Dendritic cell treated with granulocyte-macrophage colony-stimulating factor and Interleukin-4, amounts not matched to agents 40 ng/mL and 50 ng/mL, for 4 days (primary cell): ENCODE measurements at regions not wholly inside any gene's neighbourhood (a gene's known extent, or its start where the extent isn't known, plus 50 kb on each side); places are given as distances from the start of the nearest gene placed in this dataset.
A peak's percentile ranks its signal among the peaks of the same experiment; 100 is the strongest.
"Not testable (repeated sequence)": the region's sequence is repeated elsewhere in the genome, so short reads cannot be mapped to it uniquely, and the experiment has no call there.

Experiments used
- H3K27ac Mint-ChIP-seq: one replicate; pipeline ENCODE4 v1.8.0; 2022; ENCODE audit warnings: mild to moderate bottlenecking, mixed read lengths
- H3K27me3 Mint-ChIP-seq: one replicate; pipeline ENCODE4 v1.8.0; 2022; ENCODE audit warnings: mild to moderate bottlenecking, mixed read lengths
- H3K36me3 Mint-ChIP-seq: one replicate; pipeline ENCODE4 v1.8.0; 2022; ENCODE audit warnings: low read depth, mixed read lengths
- H3K4me1 Mint-ChIP-seq: one replicate; pipeline ENCODE4 v1.8.0; 2022; ENCODE audit warnings: low read depth, mixed read lengths
- H3K4me3 Mint-ChIP-seq: one replicate; pipeline ENCODE4 v1.8.0; 2022; ENCODE audit warnings: mild to moderate bottlenecking, moderate library complexity, mixed read lengths
- H3K9me3 Mint-ChIP-seq: one replicate; pipeline ENCODE4 v1.8.0; 2022; ENCODE audit warnings: mixed read lengths
- intact Hi-C: fragments of 100-400 bp; cut with micrococcal nuclease; formaldehyde crosslinking; loops from one replicate; pipeline ENCODE4 v1.15.0; 2022

DNA sequence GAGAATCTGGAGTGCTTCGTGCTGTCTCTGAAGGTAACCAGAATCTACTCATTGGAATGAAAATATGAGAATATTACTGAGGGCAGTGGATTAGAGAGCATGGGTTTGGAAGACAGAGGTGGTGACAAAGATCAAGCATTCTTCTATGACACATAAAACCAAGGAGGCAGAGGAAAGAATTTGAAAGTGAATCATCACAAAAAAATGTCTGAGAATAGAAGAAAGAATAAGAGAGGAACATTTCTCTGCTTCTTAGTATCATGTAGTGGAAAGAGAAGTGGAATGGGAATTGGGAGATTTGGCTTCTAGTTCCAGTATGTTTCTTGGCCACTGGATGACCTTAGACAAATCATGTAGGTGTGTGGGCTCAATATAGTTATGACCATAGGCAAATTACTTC lies 474.0 kb downstream of the TFAP2B start:
- no peaks in the 10 kb centered on the region for H3K36me3 Mint-ChIP-seq
- H3K9me3 Mint-ChIP-seq, result peaks cover 6% of the 10 kb centered on the region
- H3K4me3 Mint-ChIP-seq, result no peak overlapping the region
- H3K4me1 Mint-ChIP-seq, result no peaks in the 10 kb centered on the region
- intact Hi-C loops, result no loop called here
- H3K27me3 Mint-ChIP-seq, result no peaks in the 10 kb centered on the region
- no peak overlapping the region for H3K27ac Mint-ChIP-seq

DNA sequence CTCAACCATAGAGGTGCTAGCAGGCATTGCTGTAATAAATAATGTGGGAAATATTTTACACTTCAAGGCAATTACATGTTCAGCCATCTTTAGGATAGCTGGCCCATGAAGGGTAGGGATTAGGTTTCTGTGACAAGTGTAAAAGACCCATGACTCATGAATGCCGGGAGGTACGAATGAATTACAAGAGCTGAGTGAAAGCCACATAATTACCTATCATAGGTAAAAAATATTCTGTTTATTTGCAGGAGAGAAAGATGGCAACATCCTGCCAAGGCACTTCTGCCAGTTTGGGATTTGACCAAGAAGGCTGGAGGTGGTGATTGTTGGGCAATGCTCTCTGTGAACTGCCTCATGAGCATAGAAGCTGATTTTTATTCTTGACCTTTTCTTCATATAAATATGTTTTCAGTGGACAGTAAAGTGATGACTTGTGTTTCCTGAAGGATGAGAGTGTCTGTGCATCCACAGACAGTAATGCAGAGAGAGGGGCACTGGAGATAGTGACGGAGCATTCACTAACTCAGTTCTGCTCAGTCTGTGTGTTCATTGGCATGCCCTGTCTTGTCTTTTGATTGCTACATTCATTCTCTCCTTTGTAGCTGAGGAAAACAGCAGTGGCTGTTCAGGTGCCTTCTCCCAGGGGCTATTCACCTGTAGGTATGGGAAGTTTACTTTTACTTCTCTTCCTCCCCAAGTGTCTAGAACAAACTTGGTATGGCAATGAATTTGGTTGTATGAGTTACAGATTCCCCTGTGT lies 481.1 kb downstream of the TFAP2B start:
- no peak overlapping the region for H3K27ac Mint-ChIP-seq
- no peaks in the 10 kb centered on the region for H3K36me3 Mint-ChIP-seq
- H3K4me1 Mint-ChIP-seq, result peaks cover 30% of the 10 kb centered on the region
- H3K4me3 Mint-ChIP-seq, result no peak overlapping the region
- intact Hi-C loops, result no loop called here
- peaks cover 12% of the 10 kb centered on the region for H3K9me3 Mint-ChIP-seq
- no peaks in the 10 kb centered on the region for H3K27me3 Mint-ChIP-seq

DNA sequence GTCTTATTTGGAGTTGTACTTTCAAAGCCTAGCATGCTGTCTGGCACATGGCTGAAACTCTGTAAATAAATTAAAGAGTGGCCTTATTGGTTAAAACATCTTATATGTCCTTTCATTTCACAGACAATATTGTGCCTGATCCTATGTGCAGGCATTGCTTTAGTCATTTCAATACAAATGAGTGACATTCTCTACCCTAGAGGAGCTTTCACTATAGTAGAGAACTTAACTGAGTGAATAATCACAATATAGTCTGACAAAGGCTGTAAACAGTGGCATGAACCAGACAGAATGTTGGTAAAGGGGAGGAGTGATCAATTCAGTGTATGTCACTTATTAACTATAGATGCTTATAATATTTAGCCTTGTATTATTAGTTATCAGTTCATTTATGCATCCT lies 481.8 kb downstream of the TFAP2B start:
- H3K4me3 Mint-ChIP-seq, result no peak overlapping the region
- no peak overlapping the region for H3K27ac Mint-ChIP-seq
- H3K27me3 Mint-ChIP-seq, result no peaks in the 10 kb centered on the region
- peaks cover 12% of the 10 kb centered on the region for H3K9me3 Mint-ChIP-seq
- intact Hi-C loops, result no loop called here
- peaks cover 30% of the 10 kb centered on the region for H3K4me1 Mint-ChIP-seq
- no peaks in the 10 kb centered on the region for H3K36me3 Mint-ChIP-seq

DNA sequence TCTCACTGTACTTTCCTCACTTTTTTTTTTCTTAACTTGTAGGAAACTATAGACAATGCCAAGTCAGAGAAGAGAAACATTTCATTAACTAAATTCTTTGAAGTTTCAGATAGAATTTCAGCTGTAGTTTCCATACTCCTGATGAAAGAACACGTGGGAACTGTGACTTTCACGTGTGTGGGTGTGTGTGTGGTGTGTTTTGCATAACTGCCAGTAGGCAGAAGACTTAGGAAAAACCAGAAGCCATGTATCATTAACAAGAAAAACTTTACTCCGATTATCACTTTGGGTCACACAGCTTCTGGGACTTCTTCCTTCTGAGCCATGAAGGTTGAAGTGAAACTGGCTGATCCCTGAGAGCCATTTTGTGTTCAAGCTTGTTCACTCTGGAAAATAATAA lies 483.3 kb downstream of the TFAP2B start:
- H3K4me1 Mint-ChIP-seq, result peaks cover 30% of the 10 kb centered on the region
- intact Hi-C loops, result no loop called here
- no peaks in the 10 kb centered on the region for H3K27me3 Mint-ChIP-seq
- no peaks in the 10 kb centered on the region for H3K36me3 Mint-ChIP-seq
- peaks cover 12% of the 10 kb centered on the region for H3K9me3 Mint-ChIP-seq
- no peak overlapping the region for H3K27ac Mint-ChIP-seq
- no peak overlapping the region for H3K4me3 Mint-ChIP-seq

DNA sequence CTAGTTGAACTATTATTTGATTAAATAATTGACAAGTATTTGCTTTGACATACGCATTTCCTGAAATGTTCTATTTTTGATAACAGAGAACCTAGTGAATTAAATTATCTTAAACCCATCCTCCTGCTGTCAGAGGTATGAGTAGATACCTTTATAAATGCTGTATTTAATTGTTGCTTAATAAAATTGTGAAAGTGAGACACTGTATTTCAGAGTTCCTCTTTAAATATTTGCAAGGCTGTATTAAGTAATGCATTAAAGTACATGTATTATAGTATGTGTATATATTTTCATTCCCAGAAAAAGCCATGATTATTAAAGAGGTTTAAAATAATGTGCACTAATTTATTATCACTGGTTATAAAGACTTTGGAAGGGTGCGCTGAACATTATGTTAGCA lies 483.8 kb downstream of the TFAP2B start:
- no peak overlapping the region for H3K27ac Mint-ChIP-seq

DNA sequence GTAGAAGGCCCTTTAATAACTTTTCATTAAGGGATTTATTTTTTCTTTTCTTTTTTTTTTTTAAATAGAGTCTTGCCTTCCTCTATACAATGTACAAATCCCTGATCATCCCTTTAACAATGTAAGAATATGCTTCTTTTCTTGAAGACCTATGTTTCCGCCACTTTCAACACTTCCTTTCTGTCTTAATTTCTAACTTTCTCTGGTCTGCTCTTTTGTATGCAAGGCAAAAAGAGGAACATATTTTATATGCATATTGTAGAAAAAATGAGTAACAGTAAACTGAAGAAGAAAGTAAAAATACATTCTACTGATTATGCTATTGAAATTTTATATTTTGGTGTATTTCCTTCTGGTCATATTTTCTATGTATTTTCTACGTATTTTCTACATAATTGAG lies 484.7 kb downstream of the TFAP2B start:
- Mint-ChIP-seq H3K27me3 (no peaks in the 10 kb centered on the region), H3K9me3 (peaks cover under 1% of the 10 kb centered on the region), H3K4me1 (peaks cover 30% of the 10 kb centered on the region), H3K27ac (peak overlapping the region; percentile 24), H3K36me3 (no peaks in the 10 kb centered on the region), H3K4me3 (no peak overlapping the region)
- intact Hi-C loops, result no loop called here

More for the DNA sequence above, 483.8 kb downstream of the TFAP2B start:
- peaks cover 9% of the 10 kb centered on the region for H3K9me3 Mint-ChIP-seq
- intact Hi-C loops, result no loop called here
- H3K27me3 Mint-ChIP-seq, result no peaks in the 10 kb centered on the region
- no peaks in the 10 kb centered on the region for H3K36me3 Mint-ChIP-seq
- no peak overlapping the region for H3K4me3 Mint-ChIP-seq
- H3K4me1 Mint-ChIP-seq, result peaks cover 30% of the 10 kb centered on the region

DNA sequence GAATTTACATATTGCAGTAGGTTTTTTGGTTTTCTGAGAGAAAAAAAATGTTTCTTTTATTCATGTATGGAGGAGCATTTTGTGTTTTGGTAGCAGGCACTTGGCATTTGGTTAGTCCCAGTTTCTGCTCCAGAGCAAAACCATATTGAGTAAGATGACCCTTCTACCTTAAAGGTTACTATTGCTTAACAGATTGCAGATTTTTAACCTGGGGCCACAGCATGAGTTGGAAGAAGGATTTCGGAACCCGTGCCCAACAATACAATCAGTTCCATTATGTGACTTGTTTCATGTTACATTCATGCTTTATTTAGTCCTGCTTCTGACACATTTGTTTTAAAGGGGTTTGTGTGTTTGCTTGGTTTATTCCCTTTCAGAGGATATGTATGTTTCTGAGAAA lies 496.3 kb downstream of the TFAP2B start:
- H3K4me1 Mint-ChIP-seq, result no peaks in the 10 kb centered on the region
- no peaks in the 10 kb centered on the region for H3K36me3 Mint-ChIP-seq
- no peak overlapping the region for H3K4me3 Mint-ChIP-seq
- no peak overlapping the region for H3K27ac Mint-ChIP-seq
- no peaks in the 10 kb centered on the region for H3K27me3 Mint-ChIP-seq
- intact Hi-C loops, result no loop called here
- H3K9me3 Mint-ChIP-seq, result no peaks in the 10 kb centered on the region

DNA sequence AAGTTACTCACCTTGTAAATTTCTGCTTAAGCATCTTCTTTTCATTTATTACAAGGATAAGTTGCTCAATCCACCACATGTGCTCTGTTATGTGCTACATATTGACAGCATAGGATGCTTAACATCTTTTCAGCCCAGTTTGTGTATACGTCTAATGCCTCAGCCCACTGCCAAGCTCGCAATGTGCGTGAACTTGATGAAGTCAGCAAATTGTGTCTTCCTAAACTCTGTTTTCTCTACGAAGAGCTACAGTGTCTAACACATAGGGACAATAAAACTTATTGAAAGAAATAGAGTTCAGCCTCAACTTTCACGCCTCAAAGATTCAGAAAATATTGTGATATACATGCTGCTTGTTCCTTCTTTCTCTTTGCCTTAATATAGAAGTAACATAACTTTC lies 500.0 kb downstream of the TFAP2B start:
- no peak overlapping the region for H3K27ac Mint-ChIP-seq
- H3K9me3 Mint-ChIP-seq, result peaks cover 12% of the 10 kb centered on the region
- H3K4me1 Mint-ChIP-seq, result no peaks in the 10 kb centered on the region
- H3K36me3 Mint-ChIP-seq, result no peaks in the 10 kb centered on the region
- intact Hi-C loops, result no loop called here
- H3K4me3 Mint-ChIP-seq, result no peak overlapping the region
- no peaks in the 10 kb centered on the region for H3K27me3 Mint-ChIP-seq

DNA sequence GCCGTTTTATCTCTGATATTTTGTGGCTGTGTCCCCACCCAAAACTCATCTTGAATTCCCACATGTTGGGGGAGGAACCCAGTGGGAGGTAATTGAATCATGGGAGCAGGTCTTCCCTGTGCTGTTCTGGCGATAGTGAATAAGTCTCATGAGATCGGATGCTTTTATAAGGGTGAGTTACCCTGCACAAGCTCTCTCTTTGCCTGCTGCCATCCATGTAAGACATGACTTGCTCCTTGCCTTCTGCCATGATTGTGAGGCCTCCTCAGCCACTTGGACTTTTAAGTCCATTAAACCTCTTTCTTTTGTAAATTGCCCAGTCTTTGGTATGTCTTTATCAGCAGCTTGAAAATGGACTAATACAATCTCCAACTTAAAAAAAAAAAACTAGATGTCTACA lies 502.8 kb downstream of the TFAP2B start:
- H3K27me3 Mint-ChIP-seq, intact Hi-C loops, H3K36me3 Mint-ChIP-seq, H3K27ac Mint-ChIP-seq, H3K4me3 Mint-ChIP-seq, H3K4me1 Mint-ChIP-seq: not testable (repeated sequence)
- H3K9me3 Mint-ChIP-seq, result peaks cover 12% of the 10 kb centered on the region

DNA sequence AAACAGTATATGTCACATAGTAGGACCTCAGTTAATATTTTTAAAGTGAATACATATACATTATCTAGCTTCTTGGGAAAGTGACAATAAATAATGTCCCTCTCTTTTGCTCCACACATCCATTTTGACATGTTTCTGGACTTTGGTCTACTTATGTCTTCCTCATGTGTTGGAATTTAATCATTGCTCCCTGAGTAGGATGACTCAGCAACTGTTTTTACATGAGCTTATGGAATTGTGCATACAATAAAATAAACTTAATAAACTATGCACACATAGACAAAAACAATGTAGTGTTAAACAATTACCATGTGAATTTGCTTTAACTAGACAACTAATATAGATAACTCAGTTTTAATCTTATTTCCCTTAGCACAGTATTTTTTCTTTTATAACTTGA lies 503.8 kb downstream of the TFAP2B start:
- no peaks in the 10 kb centered on the region for H3K27me3 Mint-ChIP-seq
- intact Hi-C loops, result no loop called here
- H3K4me1 Mint-ChIP-seq, result no peaks in the 10 kb centered on the region
- peaks cover 12% of the 10 kb centered on the region for H3K9me3 Mint-ChIP-seq
- H3K4me3 Mint-ChIP-seq, result no peak overlapping the region
- H3K36me3 Mint-ChIP-seq, result no peaks in the 10 kb centered on the region
- H3K27ac Mint-ChIP-seq, result no peak overlapping the region

DNA sequence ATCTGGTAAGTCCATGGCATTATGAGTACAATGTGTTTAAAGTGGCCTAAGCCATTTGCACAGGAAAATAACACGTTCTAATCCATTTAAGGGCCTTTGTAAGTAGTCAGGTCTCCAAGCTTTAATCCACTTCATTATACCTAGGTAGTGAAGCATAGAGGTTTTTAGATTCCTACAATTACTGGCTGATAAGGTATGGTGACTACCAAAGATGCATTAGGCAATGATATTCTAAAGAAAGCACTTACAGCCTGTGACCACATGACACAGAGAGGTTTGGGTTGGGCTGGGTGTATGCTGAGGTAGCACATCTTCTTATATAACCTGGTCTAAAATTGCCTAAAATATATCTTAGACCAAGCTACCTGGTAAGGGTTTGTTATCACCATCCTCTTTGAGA lies 504.4 kb downstream of the TFAP2B start:
- no peak overlapping the region for H3K27ac Mint-ChIP-seq
- no peaks in the 10 kb centered on the region for H3K36me3 Mint-ChIP-seq
- intact Hi-C loops, result no loop called here
- H3K27me3 Mint-ChIP-seq, result no peaks in the 10 kb centered on the region
- peaks cover 12% of the 10 kb centered on the region for H3K9me3 Mint-ChIP-seq
- no peaks in the 10 kb centered on the region for H3K4me1 Mint-ChIP-seq
- H3K4me3 Mint-ChIP-seq, result no peak overlapping the region

DNA sequence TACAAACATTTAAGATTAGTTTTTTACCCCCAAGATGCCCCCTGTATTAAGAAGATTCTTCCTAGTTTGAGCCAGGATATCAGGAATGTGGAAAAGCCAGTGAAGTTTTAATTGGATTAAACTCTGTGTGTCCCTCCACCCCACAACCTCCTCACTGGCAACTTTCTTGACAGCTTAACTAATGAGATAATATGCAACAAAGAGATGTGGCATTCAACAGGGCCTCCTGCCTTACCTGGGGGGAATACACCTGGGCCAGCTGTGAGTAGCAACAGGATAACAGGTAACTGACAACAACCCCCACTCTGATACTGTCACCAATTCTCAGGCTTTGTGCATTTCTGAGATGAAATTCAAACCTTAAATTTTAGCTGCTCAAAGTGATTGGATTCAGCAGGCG lies 512.3 kb downstream of the TFAP2B start:
- Mint-ChIP-seq H3K4me3 (no peak overlapping the region), H3K4me1 (no peaks in the 10 kb centered on the region), H3K36me3 (no peaks in the 10 kb centered on the region), H3K27me3 (no peaks in the 10 kb centered on the region), H3K27ac (no peak overlapping the region), H3K9me3 (no peaks in the 10 kb centered on the region)
- intact Hi-C loops, result no loop called here

DNA sequence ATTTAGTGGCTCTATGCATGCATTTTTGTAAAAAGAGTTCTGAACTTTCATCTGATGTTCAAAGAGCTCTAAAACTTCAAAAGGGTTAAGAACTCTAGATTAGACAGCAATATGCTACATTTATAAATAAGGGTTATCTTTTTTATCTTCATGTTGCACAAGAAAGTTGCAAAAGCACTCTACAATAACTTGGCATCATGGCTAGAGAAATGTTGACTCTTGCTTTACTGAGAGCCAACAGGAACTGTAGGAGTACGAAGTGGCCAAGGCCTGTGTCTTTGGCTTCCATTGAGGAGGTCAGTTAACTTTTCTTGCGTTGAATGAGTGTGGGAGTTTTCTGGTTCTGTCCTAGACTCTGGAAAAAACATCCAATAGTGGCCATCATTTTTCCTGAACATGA lies 516.9 kb downstream of the TFAP2B start:
- intact Hi-C loops, result no loop called here
- Mint-ChIP-seq H3K4me3 (no peak overlapping the region), H3K36me3 (no peaks in the 10 kb centered on the region), H3K27ac (no peak overlapping the region), H3K27me3 (no peaks in the 10 kb centered on the region), H3K9me3 (no peaks in the 10 kb centered on the region), H3K4me1 (no peaks in the 10 kb centered on the region)

DNA sequence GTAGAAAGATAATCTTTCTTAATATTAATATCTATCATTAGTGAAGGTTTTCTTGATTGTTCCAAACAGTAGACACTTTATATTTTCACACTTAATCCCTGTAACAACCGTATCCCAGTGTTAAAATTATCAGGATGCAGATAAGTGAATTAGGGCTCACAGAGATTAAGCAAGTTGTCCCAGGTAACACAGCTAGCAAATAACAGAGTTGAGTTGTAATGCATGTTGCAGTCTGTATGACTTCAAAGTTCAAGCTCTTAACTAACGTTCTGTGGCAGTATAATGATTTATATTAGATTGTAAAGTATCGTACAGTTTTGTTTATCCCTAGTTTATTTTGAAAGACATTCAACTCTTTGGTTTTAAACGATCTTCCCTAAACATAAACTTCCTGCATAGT lies 517.5 kb downstream of the TFAP2B start:
- H3K27me3 Mint-ChIP-seq, result no peaks in the 10 kb centered on the region

DNA sequence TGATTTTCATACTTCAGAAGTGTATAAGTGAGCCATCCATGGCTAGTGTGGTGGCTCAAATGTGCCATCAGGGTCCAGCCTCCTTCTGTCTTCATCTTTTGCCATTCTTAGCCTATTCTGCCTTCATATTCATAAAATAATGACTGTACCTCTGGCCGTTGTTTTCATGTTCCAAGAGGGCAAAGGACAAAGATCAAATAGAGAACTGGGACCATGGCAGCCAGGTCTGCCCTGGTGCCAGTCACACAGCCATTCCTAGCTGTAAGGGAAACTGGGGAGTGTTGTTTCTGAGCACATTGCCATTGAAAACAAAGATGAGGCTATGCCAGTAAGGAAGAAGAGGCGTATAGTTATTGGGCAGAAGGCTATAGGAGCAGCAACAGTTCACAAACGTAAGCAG lies 518.6 kb downstream of the TFAP2B start:
- no peak overlapping the region for H3K27ac Mint-ChIP-seq
- H3K4me1 Mint-ChIP-seq, result no peaks in the 10 kb centered on the region
- H3K4me3 Mint-ChIP-seq, result no peak overlapping the region
- H3K9me3 Mint-ChIP-seq, result no peaks in the 10 kb centered on the region
- no peaks in the 10 kb centered on the region for H3K27me3 Mint-ChIP-seq
- no peaks in the 10 kb centered on the region for H3K36me3 Mint-ChIP-seq
- intact Hi-C loops, result no loop called here

More for the DNA sequence above, 517.5 kb downstream of the TFAP2B start:
- Mint-ChIP-seq H3K4me1 (no peaks in the 10 kb centered on the region), H3K4me3 (no peak overlapping the region), H3K36me3 (no peaks in the 10 kb centered on the region), H3K9me3 (no peaks in the 10 kb centered on the region), H3K27ac (no peak overlapping the region)
- intact Hi-C loops, result no loop called here
